ENCODE measurements at regions not wholly inside any gene's neighbourhood (a gene's known extent, or its start where the extent isn't known, plus 50 kb on each side); places are given as distances from the start of the nearest gene placed in this dataset.

DNA sequence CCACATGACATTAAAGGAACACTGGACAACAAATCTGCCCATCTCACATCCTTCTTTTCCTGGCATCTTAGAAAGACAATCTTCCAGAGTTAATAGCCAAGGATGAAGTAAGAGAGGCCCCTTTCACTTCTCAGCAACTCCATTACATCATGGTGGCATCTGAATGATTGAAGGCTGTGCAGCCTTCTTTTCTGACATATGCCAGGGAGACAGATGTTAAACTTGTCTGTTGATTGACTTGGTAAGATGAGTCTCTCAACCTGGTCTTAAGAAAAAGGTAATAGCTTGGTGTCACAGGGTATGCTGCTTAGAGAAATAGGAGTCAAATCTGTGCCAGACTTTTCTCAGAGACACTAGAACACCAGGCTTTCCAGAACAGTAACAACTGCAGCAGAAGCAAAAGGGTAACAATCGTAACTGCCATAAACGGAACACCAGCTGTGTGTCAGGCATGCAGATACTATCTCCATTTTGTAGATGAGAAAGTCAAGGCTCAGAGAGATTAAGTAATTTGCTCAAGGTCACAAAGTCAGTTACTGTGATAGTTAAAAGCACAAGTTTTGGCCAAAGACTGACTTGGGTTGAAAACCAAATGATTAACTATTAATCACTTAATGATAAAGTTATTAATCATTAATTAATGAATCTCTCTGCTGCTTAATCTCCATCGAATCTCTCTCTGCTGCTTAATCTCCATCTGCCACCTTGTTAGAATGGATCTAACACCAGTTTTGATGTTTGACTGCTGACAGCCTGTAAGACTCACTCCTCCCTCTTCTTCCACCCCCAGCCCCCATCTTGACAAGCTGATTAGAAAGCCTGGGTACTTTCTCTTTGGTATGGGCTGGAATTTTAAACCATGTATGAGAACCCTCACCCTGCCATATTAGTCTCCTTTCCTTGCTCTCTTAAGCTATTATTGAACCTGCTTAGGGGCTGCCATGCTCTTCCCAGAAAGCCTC is 353.5 kb downstream of the ENC1 start:
- no peak for TF ChIP-seq NFIC (IDR thresholded peaks at IDR 0.05)
- no peak for TF ChIP-seq YY1 (IDR thresholded peaks at IDR 0.05; ENCODE audit: low read depth)
- TF ChIP-seq EP300 (IDR thresholded peaks at IDR 0.05; ENCODE audit: borderline replicate concordance), result no peak
- TF ChIP-seq TEAD4 (IDR thresholded peaks at IDR 0.05), result no peak
- TF ChIP-seq EGR1 (IDR thresholded peaks at IDR 0.05), result no peak
- no peak for TF ChIP-seq USF1 (IDR thresholded peaks at IDR 0.05)
- TF ChIP-seq TCF12 (IDR thresholded peaks at IDR 0.05; ENCODE audit: low read depth), result no peak
- TF ChIP-seq FOXM1 (IDR thresholded peaks at IDR 0.05; ENCODE audit: borderline replicate concordance, low read depth), result no peak
- TF ChIP-seq, protein P1, sequence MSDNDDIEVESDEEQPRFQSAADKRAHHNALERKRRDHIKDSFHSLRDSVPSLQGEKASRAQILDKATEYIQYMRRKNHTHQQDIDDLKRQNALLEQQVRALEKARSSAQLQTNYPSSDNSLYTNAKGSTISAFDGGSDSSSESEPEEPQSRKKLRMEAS (IDR thresholded peaks at IDR 0.05), result no peak
- TF ChIP-seq TAF1 (IDR thresholded peaks at IDR 0.05; ENCODE audit: low read depth), result no peak
- TF ChIP-seq, protein P2, sequence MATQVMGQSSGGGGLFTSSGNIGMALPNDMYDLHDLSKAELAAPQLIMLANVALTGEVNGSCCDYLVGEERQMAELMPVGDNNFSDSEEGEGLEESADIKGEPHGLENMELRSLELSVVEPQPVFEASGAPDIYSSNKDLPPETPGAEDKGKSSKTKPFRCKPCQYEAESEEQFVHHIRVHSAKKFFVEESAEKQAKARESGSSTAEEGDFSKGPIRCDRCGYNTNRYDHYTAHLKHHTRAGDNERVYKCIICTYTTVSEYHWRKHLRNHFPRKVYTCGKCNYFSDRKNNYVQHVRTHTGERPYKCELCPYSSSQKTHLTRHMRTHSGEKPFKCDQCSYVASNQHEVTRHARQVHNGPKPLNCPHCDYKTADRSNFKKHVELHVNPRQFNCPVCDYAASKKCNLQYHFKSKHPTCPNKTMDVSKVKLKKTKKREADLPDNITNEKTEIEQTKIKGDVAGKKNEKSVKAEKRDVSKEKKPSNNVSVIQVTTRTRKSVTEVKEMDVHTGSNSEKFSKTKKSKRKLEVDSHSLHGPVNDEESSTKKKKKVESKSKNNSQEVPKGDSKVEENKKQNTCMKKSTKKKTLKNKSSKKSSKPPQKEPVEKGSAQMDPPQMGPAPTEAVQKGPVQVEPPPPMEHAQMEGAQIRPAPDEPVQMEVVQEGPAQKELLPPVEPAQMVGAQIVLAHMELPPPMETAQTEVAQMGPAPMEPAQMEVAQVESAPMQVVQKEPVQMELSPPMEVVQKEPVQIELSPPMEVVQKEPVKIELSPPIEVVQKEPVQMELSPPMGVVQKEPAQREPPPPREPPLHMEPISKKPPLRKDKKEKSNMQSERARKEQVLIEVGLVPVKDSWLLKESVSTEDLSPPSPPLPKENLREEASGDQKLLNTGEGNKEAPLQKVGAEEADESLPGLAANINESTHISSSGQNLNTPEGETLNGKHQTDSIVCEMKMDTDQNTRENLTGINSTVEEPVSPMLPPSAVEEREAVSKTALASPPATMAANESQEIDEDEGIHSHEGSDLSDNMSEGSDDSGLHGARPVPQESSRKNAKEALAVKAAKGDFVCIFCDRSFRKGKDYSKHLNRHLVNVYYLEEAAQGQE (IDR thresholded peaks at IDR 0.05; ENCODE audit: low read depth), result no peak
- no peak for TF ChIP-seq CREB1 (IDR thresholded peaks at IDR 0.05; ENCODE audit: low read depth)
- TF ChIP-seq ZBTB7A (IDR thresholded peaks at IDR 0.05; ENCODE audit: low read depth), result no peak
- no peak for TF ChIP-seq RAD21 (IDR thresholded peaks at IDR 0.05; ENCODE audit: low read depth)
- no peak for TF ChIP-seq CEBPB (IDR thresholded peaks at IDR 0.05)

GRCh38 chr5:74285675-74286280 is 354.8 kb downstream of the ENC1 start:
- TF ChIP-seq YY1 (IDR thresholded peaks at IDR 0.05; ENCODE audit: low read depth) (no peak), USF1 (IDR thresholded peaks at IDR 0.05) (no peak)

DNA sequence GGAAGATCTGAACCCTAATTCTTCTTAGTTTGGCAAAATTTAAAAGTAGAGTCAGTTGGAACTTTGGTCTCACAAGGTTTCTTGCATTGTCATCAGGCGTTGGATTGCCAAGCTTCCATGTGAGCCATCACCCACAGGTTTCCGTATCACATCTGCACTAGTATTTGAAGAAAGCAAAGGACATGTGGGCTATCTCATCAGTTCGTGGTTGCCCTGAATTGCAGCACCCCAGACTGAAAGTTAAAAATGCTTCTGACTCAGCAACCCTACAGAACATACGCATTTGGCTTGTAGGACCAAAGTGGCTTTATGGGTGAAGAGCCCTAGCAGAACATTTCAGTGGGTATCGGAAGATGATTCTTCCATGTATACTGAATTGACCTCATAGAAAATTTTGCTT is 358.0 kb downstream of the ENC1 start:
- TF ChIP-seq, protein P2 (IDR thresholded peaks at IDR 0.05; ENCODE audit: low read depth), result no peak
- no peak for TF ChIP-seq TCF12 (IDR thresholded peaks at IDR 0.05; ENCODE audit: low read depth)
- TF ChIP-seq EP300 (IDR thresholded peaks at IDR 0.05; ENCODE audit: borderline replicate concordance), result no peak
- TF ChIP-seq TAF1 (IDR thresholded peaks at IDR 0.05; ENCODE audit: low read depth), result no peak
- TF ChIP-seq, protein P1 (IDR thresholded peaks at IDR 0.05), result no peak
- no peak for TF ChIP-seq YY1 (IDR thresholded peaks at IDR 0.05; ENCODE audit: low read depth)
- TF ChIP-seq EGR1 (IDR thresholded peaks at IDR 0.05), result no peak
- no peak for TF ChIP-seq FOXM1 (IDR thresholded peaks at IDR 0.05; ENCODE audit: borderline replicate concordance, low read depth)
- no peak for TF ChIP-seq TEAD4 (IDR thresholded peaks at IDR 0.05)
- TF ChIP-seq ZBTB7A (IDR thresholded peaks at IDR 0.05; ENCODE audit: low read depth), result no peak
- TF ChIP-seq RAD21 (IDR thresholded peaks at IDR 0.05; ENCODE audit: low read depth), result no peak
- no peak for TF ChIP-seq USF1 (IDR thresholded peaks at IDR 0.05)
- TF ChIP-seq CEBPB (IDR thresholded peaks at IDR 0.05), result no peak
- TF ChIP-seq CREB1 (IDR thresholded peaks at IDR 0.05; ENCODE audit: low read depth), result no peak

DNA sequence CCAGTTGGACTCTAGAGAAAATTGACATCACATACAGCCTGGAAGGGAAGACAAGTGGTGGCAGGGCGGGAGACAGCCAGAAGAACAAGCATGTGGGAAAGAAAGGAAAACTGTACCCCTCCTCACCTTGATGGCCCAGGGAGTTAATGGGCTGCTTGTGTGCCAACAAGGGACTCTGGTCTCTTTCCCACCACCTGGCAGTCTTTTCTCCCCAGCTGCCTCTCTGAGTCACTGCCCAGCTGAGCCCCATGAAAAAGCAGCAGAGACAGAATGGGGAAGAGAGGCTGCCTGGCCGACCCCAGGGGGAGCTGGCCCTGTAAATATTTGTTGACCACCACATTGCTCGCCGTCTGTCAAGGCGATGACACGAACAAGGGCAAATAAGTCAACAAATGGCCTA is 359.4 kb downstream of the ENC1 start:
- TF ChIP-seq FOXM1 (IDR thresholded peaks at IDR 0.05; ENCODE audit: borderline replicate concordance, low read depth) (no peak), CEBPB (IDR thresholded peaks at IDR 0.05) (no peak), RAD21 (IDR thresholded peaks at IDR 0.05; ENCODE audit: low read depth) (no peak), TEAD4 (IDR thresholded peaks at IDR 0.05) (no peak), ZBTB7A (IDR thresholded peaks at IDR 0.05; ENCODE audit: low read depth) (no peak), TCF12 (IDR thresholded peaks at IDR 0.05; ENCODE audit: low read depth) (no peak), EP300 (IDR thresholded peaks at IDR 0.05; ENCODE audit: borderline replicate concordance) (no peak), YY1 (IDR thresholded peaks at IDR 0.05; ENCODE audit: low read depth) (no peak), CREB1 (IDR thresholded peaks at IDR 0.05; ENCODE audit: low read depth) (no peak), TAF1 (IDR thresholded peaks at IDR 0.05; ENCODE audit: low read depth) (no peak), USF1 (IDR thresholded peaks at IDR 0.05) (no peak), NFIC (IDR thresholded peaks at IDR 0.05) (no peak), EGR1 (IDR thresholded peaks at IDR 0.05) (no peak)
- TF ChIP-seq, protein P1 (IDR thresholded peaks at IDR 0.05), result no peak
- TF ChIP-seq, protein P2 (IDR thresholded peaks at IDR 0.05; ENCODE audit: low read depth), result no peak
